ENCODE measurements at regions not wholly inside any gene's neighbourhood (a gene's known extent, or its start where the extent isn't known, plus 50 kb on each side); places are given as distances from the start of the nearest gene placed in this dataset.

GRCh38 chr3:33932010-33932764, 133.8 kb downstream of the PDCD6IP start:
- WGBS (ENCODE audit: insufficient coverage), result no CpG with 5 or more reads among the region's 6 CpGs
- Histone ChIP-seq H3K4me1 (ENCODE audit: control insufficient read depth in 1 of 2, extremely low read depth in 1 of 2, insufficient read depth in 2 of 2, low read length in 2 of 2) (no peaks in the 10 kb centered on the region), H3K27me3 (replicated peaks in 1 of 2; ENCODE audit: control insufficient read depth in 2 of 2, extremely low read depth in 1 of 2, insufficient read depth in 2 of 2, low read length in 1 of 2) (no peaks in the 10 kb centered on the region), H3K4me3 (ENCODE audit: control insufficient read depth in 1 of 2, extremely low read depth in 1 of 2, low read length in 1 of 2) (no peak overlapping the region), H3K36me3 (ENCODE audit: control insufficient read depth in 2 of 2, extremely low read depth in 1 of 2, insufficient read depth in 1 of 2, low read length in 1 of 2) (no peaks in the 10 kb centered on the region), H3K9me3 (no peaks in the 10 kb centered on the region), H3K27ac (ENCODE audit: low read length) (no peak overlapping the region)
- Mint-ChIP-seq H3K4me3 (no peak overlapping the region), H3K4me1 (no peaks in the 10 kb centered on the region), H3K27ac (no peak overlapping the region), H3K36me3 (no peaks in the 10 kb centered on the region), H3K9me3 (peaks cover 0 to 9% (median 0%) of the 10 kb centered on the region in 3 donors), H3K27me3 (peaks cover 0 to 2% of the 10 kb centered on the region in 2 donors)
- ChIA-PET POLR2A (no interaction called here), CTCF (no interaction called here)
- ATAC-seq (replicated peaks in 1 of 4) (no peak), DNase-seq (no peak)

- ChIA-PET CTCF (no interaction called here), POLR2A (no interaction called here)
Measured at GRCh38 chr3:33936171-33936920, 137.9 kb downstream of the PDCD6IP start.

DNA sequence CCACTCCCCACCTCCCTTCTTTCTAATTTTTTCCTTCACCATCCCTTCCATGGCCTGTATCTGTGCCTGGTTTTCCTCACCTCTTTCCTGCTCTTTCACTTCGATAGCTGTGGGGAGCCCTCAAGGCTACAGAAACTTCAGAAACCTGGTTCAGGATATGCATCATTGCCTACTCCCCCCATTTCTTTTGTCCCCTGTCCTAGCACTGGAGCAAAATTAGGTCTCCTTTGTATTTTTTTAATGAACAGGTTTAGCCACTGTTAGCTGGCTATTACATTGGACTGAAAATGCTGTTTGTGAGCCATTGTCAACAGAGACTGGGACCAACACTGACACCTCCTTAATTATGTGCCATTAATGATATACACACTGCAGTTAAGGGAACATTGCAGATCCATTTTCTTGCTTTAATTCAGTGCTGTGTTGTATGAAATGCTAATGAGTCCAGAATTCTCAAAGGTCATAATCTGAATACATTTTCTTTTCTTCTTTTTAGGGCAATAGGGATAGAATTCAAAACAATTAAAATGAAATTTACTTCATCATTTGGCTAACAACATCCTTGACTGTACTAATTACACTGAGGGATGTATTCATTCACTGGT, 138.6 kb downstream of the PDCD6IP start:
- H3K36me3 Mint-ChIP-seq, result no peaks in the 10 kb centered on the region
- Histone ChIP-seq H3K4me3 (ENCODE audit: control insufficient read depth in 1 of 2, extremely low read depth in 1 of 2, low read length in 1 of 2) (no peak overlapping the region), H3K9me3 (no peaks in the 10 kb centered on the region), H3K4me1 (ENCODE audit: control insufficient read depth in 1 of 2, extremely low read depth in 1 of 2, insufficient read depth in 2 of 2, low read length in 2 of 2) (no peaks in the 10 kb centered on the region), H3K36me3 (ENCODE audit: control insufficient read depth in 2 of 2, extremely low read depth in 1 of 2, insufficient read depth in 1 of 2, low read length in 1 of 2) (no peaks in the 10 kb centered on the region), H3K27ac (ENCODE audit: low read length) (no peak overlapping the region), H3K27me3 (replicated peaks in 1 of 2; ENCODE audit: control insufficient read depth in 2 of 2, extremely low read depth in 1 of 2, insufficient read depth in 2 of 2, low read length in 1 of 2) (no peaks in the 10 kb centered on the region)
- H3K4me1 Mint-ChIP-seq, result no peaks in the 10 kb centered on the region
- H3K9me3 Mint-ChIP-seq, result peaks cover 0 to 9% (median 0%) of the 10 kb centered on the region in 3 donors
- no peak overlapping the region for H3K27ac Mint-ChIP-seq
- ChIA-PET CTCF (no interaction called here), POLR2A (no interaction called here)
- no peak for ATAC-seq (replicated peaks in 1 of 4)
- DNase-seq, result no peak
- WGBS (ENCODE audit: insufficient coverage), result 86% methylated on average over 1 of the region's 1 CpG
- H3K27me3 Mint-ChIP-seq, result peaks cover 2 to 3% of the 10 kb centered on the region in 2 donors
- no peak overlapping the region for H3K4me3 Mint-ChIP-seq

More at GRCh38 chr3:33936171-33936920, 137.9 kb downstream of the PDCD6IP start:
- Histone ChIP-seq H3K27ac (ENCODE audit: low read length) (no peak overlapping the region), H3K4me3 (ENCODE audit: control insufficient read depth in 1 of 2, extremely low read depth in 1 of 2, low read length in 1 of 2) (no peak overlapping the region), H3K4me1 (ENCODE audit: control insufficient read depth in 1 of 2, extremely low read depth in 1 of 2, insufficient read depth in 2 of 2, low read length in 2 of 2) (no peaks in the 10 kb centered on the region), H3K9me3 (no peaks in the 10 kb centered on the region), H3K36me3 (ENCODE audit: control insufficient read depth in 2 of 2, extremely low read depth in 1 of 2, insufficient read depth in 1 of 2, low read length in 1 of 2) (no peaks in the 10 kb centered on the region), H3K27me3 (replicated peaks in 1 of 2; ENCODE audit: control insufficient read depth in 2 of 2, extremely low read depth in 1 of 2, insufficient read depth in 2 of 2, low read length in 1 of 2) (no peaks in the 10 kb centered on the region)
- Mint-ChIP-seq H3K4me3 (no peak overlapping the region), H3K36me3 (no peaks in the 10 kb centered on the region), H3K4me1 (no peaks in the 10 kb centered on the region), H3K9me3 (peaks cover 0 to 9% (median 0%) of the 10 kb centered on the region in 3 donors), H3K27ac (no peak overlapping the region), H3K27me3 (peaks cover 2 to 3% of the 10 kb centered on the region in 2 donors)
- ATAC-seq (replicated peaks in 1 of 4) (no peak), DNase-seq (no peak)
- 70% methylated on average over 2 of the region's 3 CpGs for WGBS (ENCODE audit: insufficient coverage)

DNA sequence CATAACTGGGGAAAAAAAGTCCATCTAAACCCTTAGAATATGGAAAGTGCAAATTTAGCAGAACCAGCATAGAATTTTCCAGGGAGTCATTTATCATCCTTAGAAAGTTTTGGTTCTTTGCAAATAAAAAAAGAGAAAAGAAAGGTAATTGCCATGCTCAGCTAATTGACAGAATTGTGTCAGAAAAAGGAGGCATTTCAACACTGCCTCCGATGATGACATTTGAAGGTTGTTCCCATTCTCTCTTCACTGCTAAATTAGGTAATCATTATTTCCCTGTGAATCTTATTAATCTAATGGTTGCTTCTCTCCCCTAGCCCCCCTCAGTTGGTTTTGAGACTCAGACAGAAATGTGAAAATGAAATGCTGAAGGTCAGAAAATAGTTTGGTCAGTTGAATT, 139.2 kb downstream of the PDCD6IP start:
- no peaks in the 10 kb centered on the region for H3K27me3 ChIP-seq (replicated peaks in 1 of 2; ENCODE audit: control insufficient read depth in 2 of 2, extremely low read depth in 1 of 2, insufficient read depth in 2 of 2, low read length in 1 of 2)
- Mint-ChIP-seq H3K4me3 (no peak overlapping the region), H3K27ac (no peak overlapping the region), H3K36me3 (no peaks in the 10 kb centered on the region), H3K4me1 (no peaks in the 10 kb centered on the region), H3K27me3 (peaks cover 2 to 3% of the 10 kb centered on the region in 2 donors), H3K9me3 (peaks cover 0 to 9% (median 0%) of the 10 kb centered on the region in 3 donors)
- no CpG with 5 or more reads among the region's 1 CpG for WGBS (ENCODE audit: insufficient coverage)
- DNase-seq, result no peak
- ChIA-PET POLR2A (no interaction called here), CTCF (no interaction called here)
- no peaks in the 10 kb centered on the region for H3K36me3 ChIP-seq (ENCODE audit: control insufficient read depth in 2 of 2, extremely low read depth in 1 of 2, insufficient read depth in 1 of 2, low read length in 1 of 2)
- no peak for ATAC-seq (replicated peaks in 1 of 4)
- H3K27ac ChIP-seq (ENCODE audit: low read length), result no peak overlapping the region
- no peak overlapping the region for H3K4me3 ChIP-seq (ENCODE audit: control insufficient read depth in 1 of 2, extremely low read depth in 1 of 2, low read length in 1 of 2)
- H3K4me1 ChIP-seq (ENCODE audit: control insufficient read depth in 1 of 2, extremely low read depth in 1 of 2, insufficient read depth in 2 of 2, low read length in 2 of 2), result no peaks in the 10 kb centered on the region
- H3K9me3 ChIP-seq, result no peaks in the 10 kb centered on the region

DNA sequence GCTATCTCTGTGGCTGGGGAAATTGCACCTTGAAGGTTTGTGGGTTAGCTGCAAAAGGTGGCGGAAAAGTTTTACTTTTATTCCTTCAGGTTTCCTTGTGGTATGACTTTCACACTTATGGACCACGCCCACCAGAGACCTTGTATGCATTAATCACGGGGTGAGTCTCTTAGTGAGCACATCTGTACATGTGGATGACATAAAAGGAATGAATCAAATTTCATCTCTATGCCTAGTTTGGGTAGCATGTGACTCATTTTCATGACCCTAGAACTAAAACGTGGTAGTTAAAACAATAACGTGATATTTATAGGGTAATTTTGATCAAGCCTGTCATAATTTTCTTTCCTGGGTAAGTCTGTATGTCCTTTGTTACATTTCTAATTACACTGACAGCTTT, 141.7 kb downstream of the PDCD6IP start:
- no peaks in the 10 kb centered on the region for H3K36me3 Mint-ChIP-seq
- peaks cover 2 to 3% of the 10 kb centered on the region in 2 donors for H3K27me3 Mint-ChIP-seq
- Histone ChIP-seq H3K27me3 (replicated peaks in 1 of 2; ENCODE audit: control insufficient read depth in 2 of 2, extremely low read depth in 1 of 2, insufficient read depth in 2 of 2, low read length in 1 of 2) (no peaks in the 10 kb centered on the region), H3K36me3 (ENCODE audit: control insufficient read depth in 2 of 2, extremely low read depth in 1 of 2, insufficient read depth in 1 of 2, low read length in 1 of 2) (no peaks in the 10 kb centered on the region), H3K4me3 (ENCODE audit: control insufficient read depth in 1 of 2, extremely low read depth in 1 of 2, low read length in 1 of 2) (no peak overlapping the region), H3K27ac (ENCODE audit: low read length) (no peak overlapping the region), H3K4me1 (ENCODE audit: control insufficient read depth in 1 of 2, extremely low read depth in 1 of 2, insufficient read depth in 2 of 2, low read length in 2 of 2) (no peaks in the 10 kb centered on the region), H3K9me3 (no peaks in the 10 kb centered on the region)
- ATAC-seq (replicated peaks in 1 of 4), result no peak
- ChIA-PET POLR2A (no interaction called here), CTCF (no interaction called here)
- no peak overlapping the region for H3K4me3 Mint-ChIP-seq
- H3K27ac Mint-ChIP-seq, result no peak overlapping the region
- no peaks in the 10 kb centered on the region for H3K4me1 Mint-ChIP-seq
- no peak for DNase-seq
- 83% methylated on average over 1 of the region's 5 CpGs for WGBS (ENCODE audit: insufficient coverage)
- peaks cover 0 to 7% (median 0%) of the 10 kb centered on the region in 3 donors for H3K9me3 Mint-ChIP-seq

GRCh38 chr3:33940736-33941135, 142.3 kb downstream of the PDCD6IP start:
- POLR2A ChIA-PET, result no interaction called here
- H3K27ac Mint-ChIP-seq, result no peak overlapping the region

More at GRCh38 chr3:33940736-33941135, 142.3 kb downstream of the PDCD6IP start:
- H3K9me3 Mint-ChIP-seq, result peaks cover 0 to 2% (median 0%) of the 10 kb centered on the region in 3 donors
- no peak overlapping the region for H3K27ac ChIP-seq (ENCODE audit: low read length)
- 91% methylated on average over 3 of the region's 4 CpGs for WGBS (ENCODE audit: insufficient coverage)
- no peak overlapping the region for H3K4me3 ChIP-seq (ENCODE audit: control insufficient read depth in 1 of 2, extremely low read depth in 1 of 2, low read length in 1 of 2)
- H3K4me1 ChIP-seq (ENCODE audit: control insufficient read depth in 1 of 2, extremely low read depth in 1 of 2, insufficient read depth in 2 of 2, low read length in 2 of 2), result no peaks in the 10 kb centered on the region
- ATAC-seq (replicated peaks in 1 of 4), result no peak
- no peaks in the 10 kb centered on the region for H3K9me3 ChIP-seq
- H3K27me3 Mint-ChIP-seq, result peaks cover 0 to 3% of the 10 kb centered on the region in 2 donors
- H3K36me3 Mint-ChIP-seq, result no peaks in the 10 kb centered on the region
- no peak for DNase-seq
- no peaks in the 10 kb centered on the region for H3K27me3 ChIP-seq (replicated peaks in 1 of 2; ENCODE audit: control insufficient read depth in 2 of 2, extremely low read depth in 1 of 2, insufficient read depth in 2 of 2, low read length in 1 of 2)
- no peak overlapping the region for H3K4me3 Mint-ChIP-seq
- H3K36me3 ChIP-seq (ENCODE audit: control insufficient read depth in 2 of 2, extremely low read depth in 1 of 2, insufficient read depth in 1 of 2, low read length in 1 of 2), result no peaks in the 10 kb centered on the region
- no peaks in the 10 kb centered on the region for H3K4me1 Mint-ChIP-seq
- CTCF ChIA-PET, result no interaction called here
